ENCODE measurements at regions not wholly inside any gene's neighbourhood (a gene's known extent, or its start where the extent isn't known, plus 50 kb on each side); places are given as distances from the start of the nearest gene placed in this dataset.

- H3K9me2 ChIP-seq (replicated peaks; ENCODE audit: low read length): no peaks in the 10 kb centered on the region
- H3K79me2 ChIP-seq (ENCODE audit: low read length): no peaks in the 10 kb centered on the region
- no peaks in the 10 kb centered on the region for H4K20me1 ChIP-seq (ENCODE audit: low read length)
- no peak for TF ChIP-seq CTCF (conservative IDR thresholded peaks at IDR 0.05; ENCODE audit: low read depth, low read length)
- no peak for TF ChIP-seq EZH2phosphoT487 (IDR thresholded peaks at IDR 0.05; ENCODE audit: borderline replicate concordance, low read length)
- TF ChIP-seq EZH2 (IDR thresholded peaks at IDR 0.05; ENCODE audit: low read length, unreplicated experiment): no peak
- no peak overlapping the region for H3K4me3 ChIP-seq (ENCODE audit: low read length)
- H3K9me3 ChIP-seq (ENCODE audit: low read length): no peaks in the 10 kb centered on the region
- no peaks in the 10 kb centered on the region for H3K36me3 ChIP-seq (ENCODE audit: low read depth, low read length)
- peaks cover 37% of the 10 kb centered on the region for H3K4me1 ChIP-seq (ENCODE audit: insufficient read depth, low read length)
- no peaks in the 10 kb centered on the region for H3F3A ChIP-seq (ENCODE audit: low read length, unreplicated experiment)
- DNase-seq: no peak
- CTCF ChIA-PET: no interaction called here
- intact Hi-C loops (cut with micrococcal nuclease): no loop called here
- H3K4me2 ChIP-seq (ENCODE audit: low read length): no peak overlapping the region
- H3K9ac ChIP-seq (ENCODE audit: low read length): no peak overlapping the region
- no peaks in the 10 kb centered on the region for H3K27me3 ChIP-seq (ENCODE audit: low read length)
- H2AFZ ChIP-seq (ENCODE audit: low read length): no peak overlapping the region
- ATAC-seq: no peak
- H3K27ac ChIP-seq (ENCODE audit: low read length): no peak overlapping the region
- BruUV-seq (replicated peaks): no TSS peak
- POLR2A ChIA-PET (ENCODE audit: unreplicated experiment): no interaction called here
These were observed 274.6 kb upstream of the BOD1L1 start for GRCh38 chr4:13902146-13902545.

- no peak for TF ChIP-seq EZH2 (IDR thresholded peaks at IDR 0.05; ENCODE audit: low read length, unreplicated experiment)
- no peak for TF ChIP-seq EZH2phosphoT487 (IDR thresholded peaks at IDR 0.05; ENCODE audit: borderline replicate concordance, low read length)
- no peak for TF ChIP-seq CTCF (conservative IDR thresholded peaks at IDR 0.05; ENCODE audit: low read depth, low read length)
- H3K79me2 ChIP-seq (ENCODE audit: low read length): no peaks in the 10 kb centered on the region
- DNase-seq (no peak), ATAC-seq (no peak)
- peak overlapping the region; percentile 55 for H3K27ac ChIP-seq (ENCODE audit: low read length)
- H3K4me1 ChIP-seq (ENCODE audit: insufficient read depth, low read length): peaks cover 43% of the 10 kb centered on the region
- intact Hi-C loops (cut with micrococcal nuclease): no loop called here
- H2AFZ ChIP-seq (ENCODE audit: low read length): no peak overlapping the region
- no peaks in the 10 kb centered on the region for H3K36me3 ChIP-seq (ENCODE audit: low read depth, low read length)
- no peak overlapping the region for H3K4me3 ChIP-seq (ENCODE audit: low read length)
- H3K4me2 ChIP-seq (ENCODE audit: low read length): 0 out of 2 replicates have a peak overlapping the region, but pooled peaks have one; percentile 18
- H3K9me3 ChIP-seq (ENCODE audit: low read length): no peaks in the 10 kb centered on the region
- H3K9ac ChIP-seq (ENCODE audit: low read length): no peak overlapping the region
- ChIA-PET CTCF (no interaction called here), POLR2A (ENCODE audit: unreplicated experiment) (interaction anchor here (0.7 kb wide), 1 partner anchor 139 kb away, joined by 4 read pairs; no protein-coding TSS in a partner anchor)
- BruUV-seq (replicated peaks): no TSS peak
- no peaks in the 10 kb centered on the region for H3F3A ChIP-seq (ENCODE audit: low read length, unreplicated experiment)
- no peaks in the 10 kb centered on the region for H3K9me2 ChIP-seq (replicated peaks; ENCODE audit: low read length)
- no peaks in the 10 kb centered on the region for H3K27me3 ChIP-seq (ENCODE audit: low read length)
- no peaks in the 10 kb centered on the region for H4K20me1 ChIP-seq (ENCODE audit: low read length)
These were observed 275.5 kb upstream of the BOD1L1 start for GRCh38 chr4:13903061-13903460.

GRCh38 chr4:13903901-13904300 is 276.4 kb upstream of the BOD1L1 start:
- no peaks in the 10 kb centered on the region for H3K27me3 ChIP-seq (ENCODE audit: low read length)
- H2AFZ ChIP-seq (ENCODE audit: low read length): no peak overlapping the region
- ATAC-seq (no peak), DNase-seq (no peak)
- no peaks in the 10 kb centered on the region for H3K79me2 ChIP-seq (ENCODE audit: low read length)
- no peak overlapping the region for H3K4me3 ChIP-seq (ENCODE audit: low read length)
- H3K27ac ChIP-seq (ENCODE audit: low read length): peak overlapping the region; percentile 99; the same call in 1 of the 2 replicates
- peaks cover 51% of the 10 kb centered on the region for H3K4me1 ChIP-seq (ENCODE audit: insufficient read depth, low read length)
- H3K9ac ChIP-seq (ENCODE audit: low read length): no peak overlapping the region
- no peak overlapping the region for H3K4me2 ChIP-seq (ENCODE audit: low read length)
- CTCF ChIA-PET: no interaction called here
- no peaks in the 10 kb centered on the region for H3K9me2 ChIP-seq (replicated peaks; ENCODE audit: low read length)
- no peaks in the 10 kb centered on the region for H3K36me3 ChIP-seq (ENCODE audit: low read depth, low read length)
- no peaks in the 10 kb centered on the region for H3F3A ChIP-seq (ENCODE audit: low read length, unreplicated experiment)
- H4K20me1 ChIP-seq (ENCODE audit: low read length): no peaks in the 10 kb centered on the region
- TF ChIP-seq EZH2phosphoT487 (IDR thresholded peaks at IDR 0.05; ENCODE audit: borderline replicate concordance, low read length) (no peak), EZH2 (IDR thresholded peaks at IDR 0.05; ENCODE audit: low read length, unreplicated experiment) (no peak), CTCF (conservative IDR thresholded peaks at IDR 0.05; ENCODE audit: low read depth, low read length) (no peak)
- H3K9me3 ChIP-seq (ENCODE audit: low read length): no peaks in the 10 kb centered on the region
- POLR2A ChIA-PET (ENCODE audit: unreplicated experiment): no interaction called here
- no TSS peak for BruUV-seq (replicated peaks)
- intact Hi-C loops (cut with micrococcal nuclease): no loop called here
